GM12873 (cell line): ENCODE measurements at regions not wholly inside any gene's neighbourhood (a gene's known extent, or its start where the extent isn't known, plus 50 kb on each side); places are given as distances from the start of the nearest gene placed in this dataset.

Experiments
- TF ChIP-seq, protein P1 (sequence below): IDR thresholded peaks from 2 replicates; pipeline ENCODE4 v1.5.1; 2012; ENCODE audit warnings: low read depth, mild to moderate bottlenecking, moderate library complexity, low read length, control low read depth; ENCODE audit not compliant: insufficient read depth; ENCODE audit errors: missing control alignments

DNA sequence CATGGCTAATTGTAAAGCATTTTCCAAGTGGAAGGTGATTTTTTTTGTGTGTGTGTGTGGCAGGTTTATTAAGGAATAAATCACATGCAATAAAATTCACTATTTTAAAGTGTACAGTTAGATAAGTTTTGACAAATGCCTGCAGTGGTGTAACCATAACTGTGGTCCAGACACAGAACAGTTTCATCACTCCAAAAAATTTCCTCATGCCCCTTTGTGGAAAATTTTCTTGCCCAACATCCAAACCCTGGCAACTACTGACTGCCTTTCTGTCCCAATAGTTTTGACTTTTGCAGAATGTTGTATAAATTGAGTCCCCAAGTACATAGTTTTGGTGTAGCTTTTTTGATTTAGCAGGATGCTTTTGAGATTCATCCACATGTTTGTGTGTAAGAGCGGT is 135.1 kb upstream of the KLHL25 start:
- TF ChIP-seq, protein P1, sequence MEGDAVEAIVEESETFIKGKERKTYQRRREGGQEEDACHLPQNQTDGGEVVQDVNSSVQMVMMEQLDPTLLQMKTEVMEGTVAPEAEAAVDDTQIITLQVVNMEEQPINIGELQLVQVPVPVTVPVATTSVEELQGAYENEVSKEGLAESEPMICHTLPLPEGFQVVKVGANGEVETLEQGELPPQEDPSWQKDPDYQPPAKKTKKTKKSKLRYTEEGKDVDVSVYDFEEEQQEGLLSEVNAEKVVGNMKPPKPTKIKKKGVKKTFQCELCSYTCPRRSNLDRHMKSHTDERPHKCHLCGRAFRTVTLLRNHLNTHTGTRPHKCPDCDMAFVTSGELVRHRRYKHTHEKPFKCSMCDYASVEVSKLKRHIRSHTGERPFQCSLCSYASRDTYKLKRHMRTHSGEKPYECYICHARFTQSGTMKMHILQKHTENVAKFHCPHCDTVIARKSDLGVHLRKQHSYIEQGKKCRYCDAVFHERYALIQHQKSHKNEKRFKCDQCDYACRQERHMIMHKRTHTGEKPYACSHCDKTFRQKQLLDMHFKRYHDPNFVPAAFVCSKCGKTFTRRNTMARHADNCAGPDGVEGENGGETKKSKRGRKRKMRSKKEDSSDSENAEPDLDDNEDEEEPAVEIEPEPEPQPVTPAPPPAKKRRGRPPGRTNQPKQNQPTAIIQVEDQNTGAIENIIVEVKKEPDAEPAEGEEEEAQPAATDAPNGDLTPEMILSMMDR = no peak

DNA sequence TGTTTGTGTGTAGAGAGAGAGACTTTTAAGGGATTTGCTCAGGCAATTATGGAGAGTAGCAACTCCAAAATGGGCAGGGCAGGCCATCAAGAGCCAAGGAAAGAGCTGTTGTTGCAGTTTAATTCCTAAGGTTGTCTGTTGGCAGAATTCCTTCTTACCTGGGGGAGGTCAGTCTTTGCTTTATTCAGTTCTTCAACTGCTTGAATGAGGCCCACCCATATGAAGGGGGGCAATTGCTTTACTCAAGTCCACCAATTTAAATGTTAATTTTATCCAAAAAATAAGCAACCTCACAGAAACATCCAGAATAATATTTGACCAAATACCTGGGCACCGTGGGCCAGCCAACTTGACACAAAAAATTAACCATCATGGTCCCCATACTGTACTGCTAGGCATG is 137.7 kb upstream of the KLHL25 start:
- TF ChIP-seq, protein P1 = no peak

DNA sequence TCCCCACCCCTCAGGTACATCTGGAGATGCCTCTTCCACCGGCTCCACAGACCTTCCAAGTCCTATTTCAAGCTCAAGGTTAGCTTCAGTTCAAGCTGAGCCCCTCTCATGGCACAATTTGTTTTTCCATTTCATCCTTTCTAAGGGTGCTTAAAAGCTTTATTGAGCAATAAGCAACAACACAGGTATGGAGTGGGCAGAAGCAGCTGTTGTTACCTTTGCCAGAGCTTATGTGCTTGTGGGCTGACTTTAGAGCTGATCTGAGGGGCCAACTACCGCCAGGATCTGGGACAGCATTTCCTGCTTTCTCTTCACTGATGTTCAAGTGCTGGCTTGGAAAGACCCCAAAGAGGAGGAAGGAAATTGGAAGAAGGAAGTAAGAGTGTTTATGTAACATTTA is 140.0 kb upstream of the KLHL25 start:
- TF ChIP-seq, protein P1 = no peak

DNA sequence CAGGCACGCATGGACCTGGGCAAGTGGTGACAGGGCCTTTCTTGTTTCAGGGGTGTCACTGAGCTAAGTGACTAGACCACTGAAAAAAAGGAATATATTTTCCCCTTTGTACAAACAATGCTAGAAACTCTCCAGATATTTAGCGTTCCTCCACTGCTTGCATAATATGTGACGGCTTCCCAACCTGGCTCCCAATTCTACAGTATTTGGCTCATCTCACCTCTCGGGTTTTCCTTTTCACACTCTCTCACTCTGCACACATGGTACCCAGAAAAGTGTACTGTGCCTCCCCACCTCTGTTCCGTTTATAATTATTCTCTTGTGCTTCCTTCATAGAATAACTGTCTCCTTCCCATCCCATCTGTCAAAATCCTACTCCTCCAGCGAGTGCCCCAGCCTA is 140.5 kb upstream of the KLHL25 start:
- TF ChIP-seq, protein P1 = no peak

DNA sequence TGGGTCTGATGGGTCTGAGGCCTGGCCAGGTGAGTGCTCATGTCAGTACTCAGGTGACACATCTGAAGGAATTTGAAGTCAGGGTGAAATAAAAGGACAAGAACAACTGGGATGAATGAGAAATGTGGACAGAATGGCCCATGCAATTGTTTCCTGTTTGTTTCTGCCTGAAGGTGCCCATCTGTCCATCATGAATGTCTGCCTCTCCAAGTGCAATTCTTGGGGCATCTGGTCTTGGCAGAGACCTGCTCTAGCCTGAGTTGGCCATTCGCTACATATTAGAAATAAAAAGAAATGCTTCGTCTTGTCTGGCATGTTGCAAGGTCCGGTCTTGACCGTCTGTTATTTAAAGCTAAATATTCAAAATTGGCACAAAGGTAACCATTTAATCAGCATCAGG is 142.0 kb upstream of the AGBL1 start:
- TF ChIP-seq, protein P1 = no peak

DNA sequence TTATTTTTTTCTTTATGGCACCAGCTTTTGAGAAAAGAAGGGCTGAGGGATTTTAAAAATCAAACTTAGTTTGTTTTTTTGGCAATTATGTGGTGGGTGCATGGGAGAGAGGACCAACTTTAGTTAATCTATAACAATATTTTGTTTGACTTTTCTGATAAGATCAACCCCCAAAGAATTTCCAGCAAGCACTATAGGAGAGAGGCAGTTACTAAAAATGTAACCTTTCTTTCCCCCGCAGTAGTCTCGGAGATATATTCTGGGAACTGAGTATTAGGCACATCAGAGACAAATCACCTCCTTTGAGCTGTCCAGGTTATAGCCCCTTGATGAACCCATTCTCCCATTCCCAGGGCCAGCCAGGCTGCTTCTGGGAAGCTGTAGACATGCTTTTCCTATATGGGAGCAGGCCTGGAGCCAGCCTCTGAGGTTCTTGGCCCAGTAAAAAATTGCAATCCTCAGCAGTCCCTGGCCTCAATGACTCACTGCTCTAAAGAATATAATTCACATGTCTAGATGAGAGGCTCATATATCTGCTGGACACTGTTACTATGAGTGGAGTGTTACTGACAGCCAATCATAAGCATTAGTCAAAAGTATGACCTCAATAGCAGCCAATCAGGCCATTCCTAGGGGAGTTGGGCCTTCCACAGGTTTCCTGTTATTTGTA is 138.3 kb upstream of the AGBL1 start:
- TF ChIP-seq, protein P1 = no peak

DNA sequence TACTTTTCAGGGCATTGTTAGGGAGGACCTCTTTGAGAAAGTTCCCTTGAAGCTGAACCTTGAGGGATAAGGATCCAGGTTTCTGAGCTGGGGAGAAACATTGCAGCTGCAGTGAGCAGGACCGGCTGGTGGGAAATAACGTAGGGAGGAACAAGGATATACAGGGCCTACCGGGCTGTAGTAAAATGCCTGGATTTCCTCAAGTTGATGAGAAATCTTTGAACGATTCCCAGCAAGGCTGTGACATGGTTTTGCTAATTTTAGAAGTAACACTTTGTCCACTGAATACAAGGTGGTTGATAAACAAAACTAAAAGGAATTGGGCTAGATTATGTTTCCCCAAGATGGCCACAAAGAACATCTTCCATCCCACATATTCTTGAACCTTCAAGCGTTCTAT is 137.0 kb upstream of the AGBL1 start:
- TF ChIP-seq, protein P1 = no peak
